ENCODE measurements at regions not wholly inside any gene's neighbourhood (a gene's known extent, or its start where the extent isn't known, plus 50 kb on each side); places are given as distances from the start of the nearest gene placed in this dataset.

GRCh38 chr5:152066784-152067183 is 142.1 kb upstream of the GLRA1 start:
- TF ChIP-seq CTCF (IDR thresholded peaks at IDR 0.05) (no peak), POLR2A (IDR thresholded peaks at IDR 0.05) (no peak)

Measured in vagina (tissue), 2 donors.